Adrenal gland (tissue), 9 donors: ENCODE measurements at regions not wholly inside any gene's neighbourhood (a gene's known extent, or its start where the extent isn't known, plus 50 kb on each side); places are given as distances from the start of the nearest gene placed in this dataset.

Experiments used
- DNase-seq, 7 donors: peaks; one replicate each; pipeline ENCODE4 v3.0.0-alpha.2; 2019 to 2020
- H3K27ac ChIP-seq, 5 donors: fragments of 200-600 bp; sonication (generic) in 4 of 5; 1 replicate in 3 of 5; 2 replicates in 2 of 5; pipeline versions ENCODE4 v1.5.1 to v1.8.0; 2016 to 2020; ENCODE audit warnings: mild to moderate bottlenecking in 1 of 5
- H3K27me3 ChIP-seq: fragments of 200-600 bp; 2 replicates; pipeline ENCODE4 v1.8.0; 2021
- H3K36me3 ChIP-seq, 2 donors: fragments of 200-600 bp; replicated peaks in 1 of 2; 1 replicate in 1 of 2; 2 replicates in 1 of 2; pipeline versions ENCODE4 v1.5.1 to v1.8.0; 2018 to 2022
- H3K4me1 ChIP-seq, 2 donors: fragments of 200-600 bp; replicated peaks in 1 of 2; 1 replicate in 1 of 2; 2 replicates in 1 of 2; pipeline versions ENCODE4 v1.5.1 to v1.8.0; 2018 to 2021
- H3K4me3 ChIP-seq, 4 donors: fragments of 200-600 bp; sonication (generic) in 3 of 4; one replicate each; pipeline ENCODE4 v1.5.1; 2016 to 2018
- H3K9me3 ChIP-seq, 3 donors: fragments of 200-600 bp; sonication (generic) in 1 of 3; replicated peaks in 1 of 3; 1 replicate in 2 of 3; 2 replicates in 1 of 3; pipeline versions ENCODE4 v1.5.1 to v1.8.0; 2016 to 2021
- POLR2A ChIP-seq, 2 donors: fragments of 450-650 bp; IDR thresholded peaks; one replicate each; pipeline ENCODE4 v1.6.1; 2017; ENCODE audit warnings: antibody characterized with exemption in 2 of 2, mild to moderate bottlenecking in 2 of 2, moderate library complexity in 1 of 2
- WGBS, 4 donors: extraction: QIAGEN DNeasy Blood & Tissue Kit in 2 of 4; methylation state at CpG; one replicate each; pipeline versions ENCODE4 v1.1.5 to v1.1.7; 2013 to 2017; 5-methylcytosine and 5-hydroxymethylcytosine counted together
- intact Hi-C, 2 donors: fragments of 100-400 bp; cut with DNase I; formaldehyde crosslinking; loops; one replicate each; pipeline versions ENCODE4 v1.14.1 to v1.15.0; 2022 to 2023
- TF ChIP-seq, protein P1 (sequence below), 6 experiments: fragments of 450-650 bp in 4 of 6; fragments of 200-600 bp in 2 of 6; sonication (generic) in 1 of 6; IDR thresholded peaks; 1 replicate in 5 of 6; 2 replicates in 1 of 6; pipeline versions ENCODE4 v1.5.1 to v1.8.0; 2016 to 2021; ENCODE audit warnings: antibody characterized with exemption in 6 of 6, mild to moderate bottlenecking in 2 of 6, moderate library complexity in 1 of 6
- donor health status: healthy with polysubstance abuse.
- donor health status: Bipolar disorder and iron deficiency.
- donor health status: DM: yes; HTN: yes; CAD: no.
- donor health status: DM: no; HTN: no; CAD: no.
- donor health status: DM: no; HTN: no; CAD: no.

DNA sequence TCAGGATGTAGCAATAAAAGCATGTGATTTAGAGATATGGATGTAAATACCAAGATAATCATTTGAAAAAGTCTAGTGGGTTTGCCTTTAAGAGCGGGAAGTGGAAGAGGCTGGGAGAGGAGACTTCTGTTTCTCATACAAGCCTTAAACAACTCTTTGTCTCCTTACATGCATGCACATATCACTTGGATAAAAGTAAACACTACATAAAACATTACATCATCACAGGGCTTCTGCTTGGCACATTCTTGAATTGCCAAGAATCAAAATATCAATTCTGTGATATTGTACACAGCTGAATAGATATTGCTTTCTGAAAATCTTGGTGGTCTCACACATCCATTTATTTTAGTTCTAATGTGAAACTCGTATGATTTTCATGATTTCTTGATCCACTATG lies 57.6 kb downstream of the FOXD1 start:
- intact Hi-C loops: no loop called here
- no peaks in the 10 kb centered on the region for H3K27me3 ChIP-seq
- no peaks in the 10 kb centered on the region for H3K4me1 ChIP-seq
- no peak overlapping the region for H3K4me3 ChIP-seq
- 61 to 69% (median 66%) methylated on average over 2 of the region's 2 CpGs for WGBS, 4 donors
- TF ChIP-seq POLR2A (IDR thresholded peaks at IDR 0.05): no peak
- TF ChIP-seq, protein P1, sequence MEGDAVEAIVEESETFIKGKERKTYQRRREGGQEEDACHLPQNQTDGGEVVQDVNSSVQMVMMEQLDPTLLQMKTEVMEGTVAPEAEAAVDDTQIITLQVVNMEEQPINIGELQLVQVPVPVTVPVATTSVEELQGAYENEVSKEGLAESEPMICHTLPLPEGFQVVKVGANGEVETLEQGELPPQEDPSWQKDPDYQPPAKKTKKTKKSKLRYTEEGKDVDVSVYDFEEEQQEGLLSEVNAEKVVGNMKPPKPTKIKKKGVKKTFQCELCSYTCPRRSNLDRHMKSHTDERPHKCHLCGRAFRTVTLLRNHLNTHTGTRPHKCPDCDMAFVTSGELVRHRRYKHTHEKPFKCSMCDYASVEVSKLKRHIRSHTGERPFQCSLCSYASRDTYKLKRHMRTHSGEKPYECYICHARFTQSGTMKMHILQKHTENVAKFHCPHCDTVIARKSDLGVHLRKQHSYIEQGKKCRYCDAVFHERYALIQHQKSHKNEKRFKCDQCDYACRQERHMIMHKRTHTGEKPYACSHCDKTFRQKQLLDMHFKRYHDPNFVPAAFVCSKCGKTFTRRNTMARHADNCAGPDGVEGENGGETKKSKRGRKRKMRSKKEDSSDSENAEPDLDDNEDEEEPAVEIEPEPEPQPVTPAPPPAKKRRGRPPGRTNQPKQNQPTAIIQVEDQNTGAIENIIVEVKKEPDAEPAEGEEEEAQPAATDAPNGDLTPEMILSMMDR (IDR thresholded peaks at IDR 0.05): no peak
- H3K36me3 ChIP-seq: no peaks in the 10 kb centered on the region
- DNase-seq: no peak
- no peaks in the 10 kb centered on the region for H3K9me3 ChIP-seq
- no peak overlapping the region for H3K27ac ChIP-seq

DNA sequence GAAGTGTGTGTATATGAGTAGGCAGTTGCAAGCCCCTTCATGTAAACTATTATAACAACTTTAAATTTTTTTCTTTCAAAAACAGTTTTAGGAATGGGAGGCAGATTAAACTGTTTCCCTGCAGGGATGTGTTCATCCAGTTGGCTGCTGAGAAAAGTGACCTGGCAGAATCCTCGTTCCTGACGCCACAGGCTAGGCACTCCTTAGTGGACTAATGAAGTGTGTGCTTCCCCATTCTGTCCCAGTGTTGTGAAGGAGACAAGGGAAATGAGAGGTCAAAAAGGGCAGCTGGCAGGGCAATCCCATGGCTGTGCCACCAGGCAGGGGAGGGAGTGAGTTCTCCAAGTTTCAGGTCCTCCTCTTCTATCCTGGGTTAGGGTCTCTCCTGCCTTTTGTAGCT lies 59.8 kb downstream of the FOXD1 start:
- peaks cover 0 to 7% (median 0%) of the 10 kb centered on the region in 3 donors for H3K9me3 ChIP-seq
- WGBS, 4 donors: 72 to 81% (median 77%) methylated on average over 2 of the region's 2 CpGs

DNA sequence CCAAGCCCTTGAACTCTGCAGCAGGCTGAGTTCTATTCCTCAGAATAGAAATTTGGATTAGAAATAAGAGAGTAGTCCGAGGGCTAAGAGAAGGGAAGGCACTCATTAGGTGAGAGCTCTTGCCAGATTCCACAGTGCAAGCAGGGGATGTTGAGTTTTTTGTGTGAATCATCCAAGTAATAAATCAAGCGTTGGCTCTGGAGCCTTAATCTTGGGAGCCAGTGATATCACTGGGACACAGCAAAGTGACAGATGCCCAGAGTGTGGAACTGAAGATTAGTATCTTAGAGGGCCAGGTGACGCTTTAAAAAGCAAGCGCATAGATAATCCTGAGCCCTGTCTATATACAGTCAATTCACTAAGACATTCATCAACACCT lies 60.3 kb downstream of the FOXD1 start:
- no peak for DNase-seq
- H3K4me1 ChIP-seq: no peaks in the 10 kb centered on the region
- H3K4me3 ChIP-seq: no peak overlapping the region
- H3K27me3 ChIP-seq: peaks cover 8% of the 10 kb centered on the region
- intact Hi-C loops: no loop called here
- H3K36me3 ChIP-seq: no peaks in the 10 kb centered on the region
- no peak overlapping the region for H3K27ac ChIP-seq
- WGBS, 4 donors: 67 to 75% (median 72%) methylated on average over 4 of the region's 4 CpGs
- peaks cover 0 to 7% (median 0%) of the 10 kb centered on the region in 3 donors for H3K9me3 ChIP-seq
- TF ChIP-seq POLR2A (IDR thresholded peaks at IDR 0.05): no peak

More for the DNA sequence above, 59.8 kb downstream of the FOXD1 start:
- DNase-seq: no peak
- intact Hi-C loops: no loop called here
- Histone ChIP-seq H3K4me3 (no peak overlapping the region), H3K27ac (no peak overlapping the region), H3K4me1 (no peaks in the 10 kb centered on the region), H3K36me3 (no peaks in the 10 kb centered on the region), H3K27me3 (peaks cover 3% of the 10 kb centered on the region)
- no peak for TF ChIP-seq POLR2A (IDR thresholded peaks at IDR 0.05)
- TF ChIP-seq, protein P1 (IDR thresholded peaks at IDR 0.05): no peak

DNA sequence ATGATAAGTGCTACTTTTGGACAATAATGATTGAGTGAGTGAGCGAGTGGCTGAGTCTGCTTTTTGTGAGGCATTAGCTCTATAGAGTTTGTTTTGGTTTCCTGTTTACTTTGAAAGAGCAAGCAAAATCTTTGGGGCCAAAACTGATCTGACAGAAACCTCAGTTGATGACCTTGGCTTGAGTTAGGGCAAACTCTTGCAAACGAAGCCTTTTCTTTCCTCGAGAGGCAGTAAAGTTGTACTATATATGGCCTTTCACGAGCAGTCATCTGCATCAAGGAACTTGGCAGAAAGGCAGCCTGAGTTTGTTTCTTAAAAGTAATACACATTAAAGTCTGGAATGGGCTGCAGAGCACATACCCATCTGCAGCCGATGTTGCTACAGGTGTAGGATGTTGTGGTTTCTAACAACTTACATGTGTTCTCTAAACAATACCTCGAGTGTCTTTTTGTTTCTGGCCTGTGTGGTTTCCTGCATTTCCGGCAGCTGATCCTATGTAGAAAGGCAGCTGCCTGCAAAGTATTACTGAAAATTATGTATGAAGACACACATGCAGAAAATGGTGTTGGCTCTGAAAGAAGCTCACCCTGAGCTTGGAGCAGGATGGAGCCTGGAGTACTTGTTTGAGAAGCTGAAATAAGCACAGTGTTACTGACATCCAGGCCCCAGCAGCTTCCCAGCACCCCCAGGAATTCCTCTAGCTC lies 60.8 kb downstream of the FOXD1 start:
- Histone ChIP-seq H3K4me3 (no peak overlapping the region), H3K36me3 (no peaks in the 10 kb centered on the region), H3K4me1 (no peaks in the 10 kb centered on the region), H3K27ac (no peak overlapping the region), H3K27me3 (peaks cover 13% of the 10 kb centered on the region), H3K9me3 (peaks cover 0 to 7% (median 0%) of the 10 kb centered on the region in 3 donors)
- no peak for DNase-seq
- 33 to 45% (median 38%) methylated on average over 7 of the region's 7 CpGs for WGBS, 4 donors
- intact Hi-C loops: no loop called here
- TF ChIP-seq, protein P1 (IDR thresholded peaks at IDR 0.05): no peak
- no peak for TF ChIP-seq POLR2A (IDR thresholded peaks at IDR 0.05)

DNA sequence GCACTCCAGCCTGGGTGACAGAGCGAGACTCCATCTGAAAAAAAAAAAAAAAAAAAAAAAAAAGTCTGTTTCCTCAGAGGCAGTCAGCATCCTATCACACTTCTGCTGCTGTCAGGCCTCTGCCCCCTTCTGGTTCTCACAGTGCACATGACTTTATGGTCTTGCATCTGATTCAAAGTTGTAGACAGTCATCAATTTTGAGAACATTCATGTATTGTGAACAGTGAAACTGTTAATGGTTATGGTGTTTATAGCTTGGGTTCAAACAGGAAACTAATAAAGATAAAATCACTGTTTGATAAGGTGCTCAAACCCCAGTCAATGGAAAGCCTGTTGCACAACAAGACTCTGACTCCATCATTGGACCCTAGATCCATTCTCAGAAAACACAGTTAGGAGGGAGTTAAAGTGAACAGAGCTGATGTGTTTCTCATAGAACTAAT lies 61.4 kb downstream of the FOXD1 start:
- intact Hi-C loops: no loop called here

More for the DNA sequence above, 61.4 kb downstream of the FOXD1 start:
- H3K27me3 ChIP-seq: peaks cover 19% of the 10 kb centered on the region
- no peak overlapping the region for H3K27ac ChIP-seq
- H3K4me3 ChIP-seq: no peak overlapping the region
- H3K4me1 ChIP-seq: no peaks in the 10 kb centered on the region
- H3K9me3 ChIP-seq: peaks cover 0 to 7% (median 0%) of the 10 kb centered on the region in 3 donors
- 60 to 90% (median 81%) methylated on average over 1 of the region's 1 CpG for WGBS, 4 donors
- no peaks in the 10 kb centered on the region for H3K36me3 ChIP-seq
- no peak for DNase-seq
- TF ChIP-seq, protein P1 (IDR thresholded peaks at IDR 0.05): no peak
- no peak for TF ChIP-seq POLR2A (IDR thresholded peaks at IDR 0.05)
